ENCODE measurements at regions not wholly inside any gene's neighbourhood (a gene's known extent, or its start where the extent isn't known, plus 50 kb on each side); places are given as distances from the start of the nearest gene placed in this dataset.

- peak; percentile 36 for DNase-seq
These were observed 197.2 kb downstream of the CRPPA start for GRCh38 chr7:16223963-16224707.

GRCh38 chr7:16212610-16213009 lies 208.7 kb downstream of the CRPPA start:
- no peak for DNase-seq

GRCh38 chr7:16212032-16212431 lies 209.3 kb downstream of the CRPPA start:
- no peak for DNase-seq

GRCh38 chr7:16211402-16211925 lies 209.9 kb downstream of the CRPPA start:
- DNase-seq: no peak

GRCh38 chr7:16210171-16210570 lies 211.2 kb downstream of the CRPPA start:
- no peak for DNase-seq

- no peak for DNase-seq
These were observed 214.0 kb downstream of the CRPPA start for GRCh38 chr7:16207321-16207720.

- DNase-seq: no peak
These were observed 215.9 kb downstream of the CRPPA start for GRCh38 chr7:16205466-16205865.

GRCh38 chr7:16204953-16205352 lies 216.4 kb downstream of the CRPPA start:
- DNase-seq: no peak

- no peak for DNase-seq
These were observed 218.3 kb downstream of the CRPPA start for GRCh38 chr7:16203065-16203464.

- DNase-seq: no peak
These were observed 219.0 kb downstream of the CRPPA start for GRCh38 chr7:16202303-16202702.

GRCh38 chr7:16200591-16200990 lies 220.7 kb downstream of the CRPPA start:
- DNase-seq: no peak

- no peak for DNase-seq
These were observed 227.7 kb downstream of the CRPPA start for GRCh38 chr7:16193631-16194030.

GRCh38 chr7:16189026-16189715 lies 232.2 kb downstream of the CRPPA start:
- no peak for DNase-seq

GRCh38 chr7:16187131-16187530 lies 234.2 kb downstream of the CRPPA start:
- DNase-seq: no peak

GRCh38 chr7:16178585-16178984 lies 242.8 kb downstream of the CRPPA start:
- no peak for DNase-seq

- DNase-seq: no peak
These were observed 243.2 kb downstream of the CRPPA start for GRCh38 chr7:16178092-16178491.

- DNase-seq: no peak
These were observed 247.1 kb downstream of the CRPPA start for GRCh38 chr7:16174253-16174652.

- DNase-seq: no peak
These were observed 249.0 kb downstream of the CRPPA start for GRCh38 chr7:16172366-16172765.

GRCh38 chr7:16171928-16172327 lies 249.4 kb downstream of the CRPPA start:
- DNase-seq: no peak

- no peak for DNase-seq
These were observed 250.7 kb downstream of the CRPPA start for GRCh38 chr7:16170671-16171070.

- no peak for DNase-seq
These were observed 251.8 kb downstream of the CRPPA start for GRCh38 chr7:16169537-16169936.

- DNase-seq: no peak
These were observed 253.8 kb downstream of the CRPPA start for GRCh38 chr7:16167526-16167925.

GRCh38 chr7:16144361-16144760 lies 277.0 kb downstream of the CRPPA start:
- no peak for DNase-seq

GRCh38 chr7:16137944-16138343 lies 283.4 kb downstream of the CRPPA start:
- no peak for DNase-seq

Measured in central memory CD4-positive, alpha-beta T cell (primary cell).